HG03139 (cell line): ENCODE measurements at regions not wholly inside any gene's neighbourhood (a gene's known extent, or its start where the extent isn't known, plus 50 kb on each side); places are given as distances from the start of the nearest gene placed in this dataset.

Experiments used
- ATAC-seq: cut with Tn5 transposase; IDR thresholded peaks from one replicate; pipeline ENCODE4 v1.9.1; 2021; ENCODE audit not compliant: unreplicated experiment

GRCh38 chr19:29371251-29372090 is 154.3 kb upstream of the VSTM2B start:
- no peak for ATAC-seq

- no peak for ATAC-seq
These were observed 153.7 kb upstream of the VSTM2B start for GRCh38 chr19:29372091-29372415.

DNA sequence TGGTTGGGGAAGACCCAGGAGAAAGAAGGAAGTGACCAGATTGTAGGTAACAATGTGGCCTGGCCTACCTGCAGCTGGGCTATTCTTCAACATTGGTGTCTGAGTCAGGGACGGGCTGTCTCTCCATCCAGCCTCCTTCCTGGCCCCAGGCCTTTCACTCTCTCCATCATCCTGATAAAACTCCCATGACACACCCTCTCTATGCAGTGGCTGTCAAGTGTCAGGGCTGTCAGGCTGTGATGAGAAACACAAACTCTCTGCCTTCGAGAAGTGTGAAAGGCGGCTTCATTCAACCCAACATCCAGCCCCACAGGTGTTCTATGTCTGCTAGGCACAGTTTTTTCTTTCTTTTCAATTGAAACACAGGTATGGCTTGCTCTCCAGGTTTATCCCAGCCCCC is 153.3 kb upstream of the VSTM2B start:
- ATAC-seq: no peak

- ATAC-seq: no peak
These were observed 152.6 kb upstream of the VSTM2B start for GRCh38 chr19:29372921-29373797.

- no peak for ATAC-seq
These were observed 150.2 kb upstream of the VSTM2B start for GRCh38 chr19:29375429-29376119.

GRCh38 chr19:29376855-29377354 is 148.9 kb upstream of the VSTM2B start:
- no peak for ATAC-seq

DNA sequence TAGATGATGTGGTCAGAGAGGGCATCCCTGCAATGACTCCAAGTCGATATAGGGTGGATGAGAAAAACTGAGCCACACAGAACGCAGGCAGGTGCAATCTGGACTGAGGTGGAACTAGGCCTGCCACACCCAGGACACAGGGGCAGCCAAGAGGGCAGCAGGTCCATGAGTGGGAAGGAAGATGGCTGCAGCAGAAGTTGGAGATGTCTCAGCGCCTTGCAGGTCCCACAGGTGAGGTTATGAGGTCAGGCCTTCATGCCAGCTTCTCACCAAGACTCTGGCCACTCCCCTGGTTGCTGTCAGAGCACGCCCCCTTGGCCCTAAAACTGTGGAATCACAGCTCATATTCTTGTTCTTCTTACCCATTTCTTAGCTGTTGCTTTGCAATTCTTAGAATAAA is 147.7 kb upstream of the VSTM2B start:
- ATAC-seq: no peak

GRCh38 chr19:29378543-29379080 is 147.2 kb upstream of the VSTM2B start:
- no peak for ATAC-seq

- no peak for ATAC-seq
These were observed 146.4 kb upstream of the VSTM2B start for GRCh38 chr19:29379257-29380021.

- ATAC-seq: no peak
These were observed 145.2 kb upstream of the VSTM2B start for GRCh38 chr19:29380581-29380980.

DNA sequence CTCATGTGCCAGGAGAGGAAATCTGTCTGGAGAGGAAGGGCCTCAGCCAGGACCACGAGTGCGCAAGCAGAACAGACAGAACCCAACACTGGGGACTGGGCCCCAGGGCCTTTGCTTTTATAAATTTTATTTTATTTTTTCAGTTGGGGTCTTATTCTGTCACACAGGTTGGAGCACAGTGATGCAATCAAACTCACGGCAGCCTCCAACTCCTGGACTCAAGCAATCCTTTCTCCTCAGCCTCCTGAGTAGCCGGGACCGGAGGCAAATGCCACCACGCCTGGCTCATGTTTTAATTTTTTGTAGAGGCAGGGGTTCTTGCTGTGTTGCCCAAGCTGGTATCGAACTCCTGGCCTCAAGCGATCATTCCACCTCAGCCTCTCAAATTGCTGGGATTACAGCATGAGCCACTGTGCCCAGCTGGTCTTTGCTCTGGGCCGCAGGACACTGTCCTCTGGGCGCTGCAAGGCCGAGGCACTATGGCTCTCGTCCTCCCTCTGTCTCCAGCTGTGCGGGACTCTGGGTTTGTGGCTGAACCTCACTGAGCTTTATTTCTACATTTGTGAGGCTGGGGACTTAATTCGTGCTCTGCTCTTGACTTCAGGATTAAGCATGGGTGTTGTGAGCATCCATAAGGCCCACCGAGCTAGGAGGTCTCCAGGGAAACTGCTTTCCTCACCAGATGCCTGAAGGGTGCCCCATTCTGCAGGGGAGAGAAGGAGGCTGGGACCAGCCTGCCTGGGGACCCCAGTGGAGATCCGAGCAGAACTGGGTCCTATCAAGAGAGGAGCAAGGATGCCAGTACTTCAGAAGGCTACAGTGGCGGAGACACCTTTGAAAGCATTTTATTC is 144.2 kb upstream of the VSTM2B start:
- ATAC-seq: no peak

GRCh38 chr19:29383696-29384095 is 142.1 kb upstream of the VSTM2B start:
- no peak for ATAC-seq

DNA sequence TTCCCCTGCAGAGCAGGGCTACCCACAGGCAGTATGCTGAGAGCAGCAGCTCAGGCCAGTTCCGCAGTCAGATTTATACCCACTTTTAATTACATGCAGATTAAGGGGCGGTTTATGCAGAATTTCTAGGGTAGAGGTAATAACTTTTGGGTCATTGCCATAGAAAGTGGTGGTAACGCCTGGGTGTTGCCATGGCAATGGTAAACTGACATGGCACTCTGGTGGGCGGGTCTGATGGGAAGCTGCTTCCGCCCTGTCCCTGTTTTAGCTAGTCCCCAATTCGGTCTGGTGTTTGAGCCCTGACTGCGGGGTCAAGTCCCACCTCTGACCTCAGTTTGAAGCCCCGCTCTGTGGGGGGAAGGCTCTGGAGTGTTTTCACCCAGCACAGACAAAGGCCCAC is 141.1 kb upstream of the VSTM2B start:
- no peak for ATAC-seq

GRCh38 chr19:29385191-29385795 is 140.5 kb upstream of the VSTM2B start:
- no peak for ATAC-seq

DNA sequence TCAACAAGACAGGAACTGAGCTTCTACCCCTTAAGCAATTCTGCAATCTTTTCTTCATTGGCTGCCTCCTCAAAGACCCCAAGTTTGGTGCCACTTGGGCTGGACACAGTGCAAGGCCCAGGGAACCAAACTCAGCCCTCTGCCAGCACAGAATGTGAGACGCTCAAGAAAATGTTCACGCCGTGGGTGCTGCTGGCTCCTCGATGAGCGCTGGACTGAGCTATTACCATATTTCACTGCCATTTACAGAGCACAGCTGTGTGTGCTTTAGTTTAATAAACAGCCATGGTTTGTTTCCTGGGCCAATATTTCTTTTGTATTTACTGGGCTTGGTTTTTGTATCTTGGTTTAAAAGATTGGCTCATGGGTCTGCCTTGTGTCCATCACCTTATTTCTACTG is 138.8 kb upstream of the VSTM2B start:
- no peak for ATAC-seq

- no peak for ATAC-seq
These were observed 138.2 kb upstream of the VSTM2B start for GRCh38 chr19:29387586-29387985.

DNA sequence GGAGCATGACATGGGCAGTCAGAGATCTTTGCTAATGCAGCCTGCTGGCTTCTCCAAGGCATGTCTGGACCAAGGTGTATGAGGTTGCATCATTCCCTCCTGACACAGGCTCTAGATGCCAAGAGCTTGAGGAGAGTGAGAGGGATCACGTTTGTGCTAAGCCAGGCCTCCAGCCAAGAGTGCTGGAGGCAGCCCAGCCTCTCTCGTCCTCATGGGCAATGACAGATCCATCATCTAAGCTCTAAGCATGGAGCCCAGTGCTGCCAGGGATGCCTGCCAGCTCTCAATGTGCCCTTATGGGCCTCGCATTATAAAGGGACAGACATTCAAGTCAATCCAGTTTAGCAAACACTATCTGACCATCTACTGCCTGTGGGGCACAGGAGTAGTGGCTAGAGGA is 136.3 kb upstream of the VSTM2B start:
- ATAC-seq: no peak

- no peak for ATAC-seq
These were observed 135.1 kb upstream of the VSTM2B start for GRCh38 chr19:29390742-29391141.

DNA sequence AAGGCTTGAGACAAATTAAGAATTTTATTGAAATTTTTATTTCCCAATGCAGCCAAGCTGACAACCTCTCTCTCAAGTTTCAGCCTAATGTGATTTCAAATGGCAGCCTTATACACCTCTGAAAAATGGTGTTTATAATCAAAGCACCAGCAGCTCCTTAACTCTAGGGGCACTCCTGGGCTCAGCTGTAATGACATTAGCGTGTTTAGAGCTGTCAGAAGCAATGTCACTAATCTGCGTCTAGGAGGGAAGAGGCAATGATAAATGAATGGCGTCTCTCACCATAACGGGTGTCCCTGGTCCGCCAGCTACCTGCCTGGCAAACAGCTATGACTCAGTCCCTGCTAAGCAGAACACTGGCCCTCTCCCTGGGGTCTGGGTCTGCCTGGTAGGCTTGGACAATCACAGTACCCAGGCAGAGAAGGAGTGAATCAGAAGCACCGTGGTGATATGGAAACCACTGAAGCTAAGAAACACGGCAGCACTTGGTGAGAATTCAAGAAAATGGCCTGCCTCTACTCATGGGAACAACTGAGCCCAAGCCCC is 131.8 kb upstream of the VSTM2B start:
- no peak for ATAC-seq
